ENCODE measurements at regions not wholly inside any gene's neighbourhood (a gene's known extent, or its start where the extent isn't known, plus 50 kb on each side); places are given as distances from the start of the nearest gene placed in this dataset.
"Not testable (repeated sequence)": the region's sequence is repeated elsewhere in the genome, so short reads cannot be mapped to it uniquely, and the experiment has no call there.

DNA sequence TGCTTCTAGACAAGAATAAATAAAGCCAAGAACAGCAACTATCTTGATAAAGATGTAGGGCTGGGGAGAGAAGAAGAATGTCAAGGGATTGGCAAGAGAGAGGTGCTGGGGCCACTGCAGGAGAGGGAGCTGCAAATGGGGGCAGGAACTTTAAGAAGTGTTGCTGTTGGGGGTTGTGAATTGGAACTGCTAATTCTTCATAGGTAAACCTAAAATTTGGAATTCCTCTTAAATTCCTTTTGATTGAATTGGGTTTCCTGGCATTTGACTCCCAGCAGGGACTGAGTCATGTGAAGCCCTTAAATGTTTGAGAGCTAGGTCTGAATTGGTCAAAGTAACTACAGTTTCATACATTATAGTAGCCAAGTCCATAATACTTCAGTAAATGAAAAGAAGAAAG is 305.6 kb upstream of the TMTC4 start:
- H3K4me3 ChIP-seq (ENCODE audit: control insufficient read depth, low read depth, low read length), result no peak overlapping the region
- DNase-seq (ENCODE audit: low read depth), result no peak
- TF ChIP-seq, protein P1, sequence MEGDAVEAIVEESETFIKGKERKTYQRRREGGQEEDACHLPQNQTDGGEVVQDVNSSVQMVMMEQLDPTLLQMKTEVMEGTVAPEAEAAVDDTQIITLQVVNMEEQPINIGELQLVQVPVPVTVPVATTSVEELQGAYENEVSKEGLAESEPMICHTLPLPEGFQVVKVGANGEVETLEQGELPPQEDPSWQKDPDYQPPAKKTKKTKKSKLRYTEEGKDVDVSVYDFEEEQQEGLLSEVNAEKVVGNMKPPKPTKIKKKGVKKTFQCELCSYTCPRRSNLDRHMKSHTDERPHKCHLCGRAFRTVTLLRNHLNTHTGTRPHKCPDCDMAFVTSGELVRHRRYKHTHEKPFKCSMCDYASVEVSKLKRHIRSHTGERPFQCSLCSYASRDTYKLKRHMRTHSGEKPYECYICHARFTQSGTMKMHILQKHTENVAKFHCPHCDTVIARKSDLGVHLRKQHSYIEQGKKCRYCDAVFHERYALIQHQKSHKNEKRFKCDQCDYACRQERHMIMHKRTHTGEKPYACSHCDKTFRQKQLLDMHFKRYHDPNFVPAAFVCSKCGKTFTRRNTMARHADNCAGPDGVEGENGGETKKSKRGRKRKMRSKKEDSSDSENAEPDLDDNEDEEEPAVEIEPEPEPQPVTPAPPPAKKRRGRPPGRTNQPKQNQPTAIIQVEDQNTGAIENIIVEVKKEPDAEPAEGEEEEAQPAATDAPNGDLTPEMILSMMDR (IDR thresholded peaks at IDR 0.05; ENCODE audit: control insufficient read depth, insufficient read depth, low read depth, low read length, missing control alignments), result no peak

DNA sequence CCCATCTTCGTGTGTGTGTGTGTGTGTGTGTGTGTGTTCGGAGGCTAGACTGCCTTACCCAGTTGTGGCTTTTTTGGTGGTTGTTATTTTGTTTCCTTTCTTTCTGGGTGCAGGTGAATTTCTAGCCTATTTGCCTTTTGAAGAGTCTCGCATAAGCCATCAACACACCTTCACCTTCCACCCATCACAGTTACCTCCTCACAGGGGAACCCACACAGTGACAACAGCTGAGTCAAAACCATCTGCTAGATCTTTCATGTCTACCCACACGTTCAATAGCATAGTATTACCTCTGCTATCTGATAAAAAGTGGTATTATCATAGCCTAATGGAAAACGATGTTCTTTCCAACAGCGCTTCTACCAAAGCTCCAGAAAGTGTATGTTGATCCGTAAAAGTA is 303.2 kb upstream of the TMTC4 start:
- H3K4me3 ChIP-seq (ENCODE audit: control insufficient read depth, low read depth, low read length), result no peak overlapping the region
- TF ChIP-seq, protein P1 (IDR thresholded peaks at IDR 0.05; ENCODE audit: control insufficient read depth, insufficient read depth, low read depth, low read length, missing control alignments), result no peak
- DNase-seq (ENCODE audit: low read depth), result no peak

DNA sequence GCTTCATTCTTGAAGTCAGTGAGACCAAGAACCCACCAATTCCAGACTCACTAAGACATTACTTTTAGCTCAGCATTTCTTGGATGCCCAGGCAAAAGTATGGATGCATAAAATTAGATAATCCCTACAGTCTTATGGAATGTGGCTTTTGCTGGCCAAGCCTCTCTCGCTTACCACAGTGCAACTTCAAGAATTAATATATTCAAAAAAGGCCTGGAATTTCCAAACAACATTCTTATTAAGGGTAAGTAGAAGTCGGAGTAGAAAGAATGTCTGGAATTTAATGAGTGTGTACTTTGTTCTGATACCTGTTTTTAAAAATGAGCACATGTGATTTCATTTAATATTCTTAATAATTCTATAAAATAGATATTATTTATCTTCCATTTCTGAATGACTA is 302.4 kb upstream of the TMTC4 start:
- TF ChIP-seq, protein P1 (IDR thresholded peaks at IDR 0.05; ENCODE audit: control insufficient read depth, insufficient read depth, low read depth, low read length, missing control alignments), result no peak
- H3K4me3 ChIP-seq (ENCODE audit: control insufficient read depth, low read depth, low read length), result no peak overlapping the region
- no peak for DNase-seq (ENCODE audit: low read depth)

- H3K4me3 ChIP-seq (ENCODE audit: control insufficient read depth, low read depth, low read length), result not testable (repeated sequence)
These were observed 301.1 kb upstream of the TMTC4 start for GRCh38 chr13:100975666-100976065.

GRCh38 chr13:100962585-100962984 is 288.0 kb upstream of the TMTC4 start:
- H3K4me3 ChIP-seq (ENCODE audit: control insufficient read depth, low read depth, low read length), result no peak overlapping the region
- no peak for DNase-seq (ENCODE audit: low read depth)
- TF ChIP-seq, protein P1 (IDR thresholded peaks at IDR 0.05; ENCODE audit: control insufficient read depth, insufficient read depth, low read depth, low read length, missing control alignments), result no peak

More at GRCh38 chr13:100975666-100976065, 301.1 kb upstream of the TMTC4 start:
- DNase-seq (ENCODE audit: low read depth), result not testable (repeated sequence)

- TF ChIP-seq, protein P1 (IDR thresholded peaks at IDR 0.05; ENCODE audit: control insufficient read depth, insufficient read depth, low read depth, low read length, missing control alignments), result no peak
- DNase-seq (ENCODE audit: low read depth), result no peak
- H3K4me3 ChIP-seq (ENCODE audit: control insufficient read depth, low read depth, low read length), result no peak overlapping the region
These were observed 286.6 kb upstream of the TMTC4 start for GRCh38 chr13:100961186-100961585.

DNA sequence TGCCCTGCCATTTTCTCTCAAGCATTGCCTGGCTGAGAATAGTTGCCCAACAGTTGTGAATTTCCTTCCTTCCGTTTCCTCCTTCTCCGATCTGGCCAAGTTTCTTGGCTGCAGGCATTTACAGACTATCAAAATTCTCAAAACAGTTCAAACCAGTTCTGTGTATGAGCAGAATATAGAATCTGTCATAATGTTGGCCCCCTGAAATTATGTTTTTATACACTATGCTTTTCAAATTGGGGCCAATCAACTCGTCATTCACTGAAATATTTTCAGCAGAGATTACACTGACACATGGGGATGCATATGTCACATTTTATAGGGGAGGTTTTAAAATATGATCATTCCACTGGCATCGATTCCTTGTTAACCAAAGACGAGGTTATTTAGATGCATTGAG is 284.2 kb upstream of the TMTC4 start:
- DNase-seq (ENCODE audit: low read depth), result no peak
- H3K4me3 ChIP-seq (ENCODE audit: control insufficient read depth, low read depth, low read length), result no peak overlapping the region
- TF ChIP-seq, protein P1 (IDR thresholded peaks at IDR 0.05; ENCODE audit: control insufficient read depth, insufficient read depth, low read depth, low read length, missing control alignments), result no peak
